ENCODE measurements at regions not wholly inside any gene's neighbourhood (a gene's known extent, or its start where the extent isn't known, plus 50 kb on each side); places are given as distances from the start of the nearest gene placed in this dataset.

- no peak for DNase-seq
Measured at GRCh38 chr3:459311-459670, 262.7 kb downstream of the CHL1 start.

GRCh38 chr3:461006-461405 is 264.4 kb downstream of the CHL1 start:
- DNase-seq: no peak

GRCh38 chr3:462851-463250 is 266.3 kb downstream of the CHL1 start:
- no peak for DNase-seq

GRCh38 chr3:463252-464192 is 267.0 kb downstream of the CHL1 start:
- DNase-seq: no peak

GRCh38 chr3:464255-464654 is 267.7 kb downstream of the CHL1 start:
- DNase-seq: no peak

- no peak for DNase-seq
Measured at GRCh38 chr3:468172-468571, 271.6 kb downstream of the CHL1 start.

GRCh38 chr3:473033-473800 is 276.7 kb downstream of the CHL1 start:
- DNase-seq: no peak

- no peak for DNase-seq
Measured at GRCh38 chr3:474828-475227, 278.3 kb downstream of the CHL1 start.

GRCh38 chr3:480070-480469 is 283.5 kb downstream of the CHL1 start:
- DNase-seq: no peak

GRCh38 chr3:481111-481510 is 284.5 kb downstream of the CHL1 start:
- no peak for DNase-seq

- DNase-seq: no peak
Measured at GRCh38 chr3:481680-482079, 285.1 kb downstream of the CHL1 start.

- DNase-seq: no peak
Measured at GRCh38 chr3:482479-482878, 285.9 kb downstream of the CHL1 start.

- DNase-seq: no peak
Measured at GRCh38 chr3:484341-484740, 287.8 kb downstream of the CHL1 start.

GRCh38 chr3:487614-488013 is 291.1 kb downstream of the CHL1 start:
- no peak for DNase-seq

- DNase-seq: no peak
Measured at GRCh38 chr3:492586-493316, 296.2 kb downstream of the CHL1 start.

GRCh38 chr3:494190-494589 is 297.6 kb downstream of the CHL1 start:
- DNase-seq: no peak

- DNase-seq: no peak
Measured at GRCh38 chr3:498487-498886, 301.9 kb downstream of the CHL1 start.

- no peak for DNase-seq
Measured at GRCh38 chr3:499001-499761, 302.6 kb downstream of the CHL1 start.

- no peak for DNase-seq
Measured at GRCh38 chr3:502486-502885, 305.9 kb downstream of the CHL1 start.

- DNase-seq: no peak
Measured at GRCh38 chr3:513301-513700, 316.7 kb downstream of the CHL1 start.

GRCh38 chr3:514192-514591 is 317.6 kb downstream of the CHL1 start:
- DNase-seq: no peak

GRCh38 chr3:519026-519425 is 322.5 kb downstream of the CHL1 start:
- no peak for DNase-seq

- no peak for DNase-seq
Measured at GRCh38 chr3:522888-523287, 326.3 kb downstream of the CHL1 start.
